Neural cell (in vitro differentiated cells): ENCODE measurements at regions not wholly inside any gene's neighbourhood (a gene's known extent, or its start where the extent isn't known, plus 50 kb on each side); places are given as distances from the start of the nearest gene placed in this dataset.

Source experiments
- SMC3 ChIP-seq: fragments of 450-650 bp; conservative IDR thresholded peaks from 2 replicates; pipeline ENCODE4 v1.6.1; 2014; ENCODE audit warnings: antibody characterized with exemption, mild to moderate bottlenecking, moderate library complexity; ENCODE audit not compliant: poor library complexity
- TAF1 ChIP-seq: IDR thresholded peaks from 2 replicates; pipeline ENCODE4 v1.6.1; 2012; ENCODE audit warnings: low read depth
- TF ChIP-seq, protein P1 (sequence below): fragments of 450-650 bp; IDR thresholded peaks from 2 replicates; pipeline ENCODE4 v1.5.1; 2014; ENCODE audit warnings: antibody characterized with exemption, mild to moderate bottlenecking, moderate library complexity; ENCODE audit not compliant: poor library complexity, severe bottlenecking

DNA sequence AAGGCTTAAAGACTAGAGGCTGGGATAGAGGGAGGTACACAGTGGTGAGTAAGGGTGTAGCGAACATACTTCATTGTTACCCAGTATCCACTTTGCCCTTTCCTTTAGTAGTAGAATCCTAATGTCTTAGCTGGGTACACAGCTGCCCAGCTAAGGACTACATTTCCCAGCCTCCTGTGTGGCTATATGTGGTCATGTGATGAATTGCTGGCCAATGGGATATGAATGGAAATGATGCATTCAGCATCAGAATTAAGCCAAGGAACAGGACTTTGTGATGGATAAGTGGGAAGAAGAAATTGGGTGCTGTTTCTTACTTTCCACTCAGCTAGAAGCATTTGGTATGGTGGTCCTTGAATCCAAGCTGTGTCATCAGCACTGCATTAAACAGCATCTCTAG is 55.9 kb downstream of the FOXL1 start:
- TF ChIP-seq TAF1 (no peak), SMC3 (no peak)
- TF ChIP-seq, protein P1, sequence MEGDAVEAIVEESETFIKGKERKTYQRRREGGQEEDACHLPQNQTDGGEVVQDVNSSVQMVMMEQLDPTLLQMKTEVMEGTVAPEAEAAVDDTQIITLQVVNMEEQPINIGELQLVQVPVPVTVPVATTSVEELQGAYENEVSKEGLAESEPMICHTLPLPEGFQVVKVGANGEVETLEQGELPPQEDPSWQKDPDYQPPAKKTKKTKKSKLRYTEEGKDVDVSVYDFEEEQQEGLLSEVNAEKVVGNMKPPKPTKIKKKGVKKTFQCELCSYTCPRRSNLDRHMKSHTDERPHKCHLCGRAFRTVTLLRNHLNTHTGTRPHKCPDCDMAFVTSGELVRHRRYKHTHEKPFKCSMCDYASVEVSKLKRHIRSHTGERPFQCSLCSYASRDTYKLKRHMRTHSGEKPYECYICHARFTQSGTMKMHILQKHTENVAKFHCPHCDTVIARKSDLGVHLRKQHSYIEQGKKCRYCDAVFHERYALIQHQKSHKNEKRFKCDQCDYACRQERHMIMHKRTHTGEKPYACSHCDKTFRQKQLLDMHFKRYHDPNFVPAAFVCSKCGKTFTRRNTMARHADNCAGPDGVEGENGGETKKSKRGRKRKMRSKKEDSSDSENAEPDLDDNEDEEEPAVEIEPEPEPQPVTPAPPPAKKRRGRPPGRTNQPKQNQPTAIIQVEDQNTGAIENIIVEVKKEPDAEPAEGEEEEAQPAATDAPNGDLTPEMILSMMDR, result no peak
